GM18508 (cell line): ENCODE measurements at regions not wholly inside any gene's neighbourhood (a gene's known extent, or its start where the extent isn't known, plus 50 kb on each side); places are given as distances from the start of the nearest gene placed in this dataset.
"Not testable (repeated sequence)": the region's sequence is repeated elsewhere in the genome, so short reads cannot be mapped to it uniquely, and the experiment has no call there.

ENCODE experiments used
- ATAC-seq: cut with Tn5 transposase; IDR thresholded peaks from one replicate; pipeline ENCODE4 v1.9.1; 2021; ENCODE audit warnings: moderate number of reproducible peaks; ENCODE audit not compliant: insufficient read depth, unreplicated experiment

DNA sequence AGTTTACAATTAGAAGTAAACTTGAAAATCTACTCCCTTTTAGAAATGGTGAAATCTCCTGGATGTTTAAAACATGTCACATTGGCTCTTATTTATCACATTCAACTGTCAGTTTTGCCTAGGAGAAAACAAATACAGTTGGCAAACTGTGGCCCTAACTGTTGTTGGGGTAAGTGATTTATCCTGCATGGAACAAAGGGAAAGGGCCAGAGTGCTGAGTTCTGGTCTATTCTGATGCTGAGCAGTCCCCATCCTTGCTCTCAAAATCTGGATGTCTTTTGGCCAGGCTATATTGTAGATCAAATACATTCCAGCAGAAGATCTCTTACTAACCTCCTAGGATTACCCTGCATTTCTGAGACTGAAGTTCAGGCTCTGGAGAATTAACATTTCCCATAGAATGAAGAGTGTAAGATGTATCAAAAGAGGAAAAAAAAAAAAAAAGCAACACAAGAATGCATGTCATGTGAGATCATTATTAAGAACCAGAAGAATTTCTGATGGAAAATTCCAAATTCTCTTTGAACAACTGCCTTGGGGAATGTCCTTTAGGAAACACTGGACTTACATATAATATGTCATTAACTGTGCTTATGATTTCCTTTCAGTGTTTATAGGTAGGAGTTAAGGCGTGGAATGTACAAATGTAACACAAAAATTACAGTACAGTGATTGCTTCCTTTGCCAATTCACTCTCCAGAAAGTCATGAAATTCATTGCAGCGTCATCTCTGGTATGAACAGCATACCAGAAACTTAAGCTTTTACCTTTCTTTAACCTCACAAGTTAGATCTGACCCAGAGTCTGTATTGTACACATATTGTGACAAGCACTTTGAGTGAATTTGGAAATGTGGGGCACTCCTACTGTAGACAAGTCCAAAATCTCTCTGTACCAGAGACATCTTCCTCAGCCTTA is 1012.5 kb upstream of the LCORL start:
- ATAC-seq, result no peak

DNA sequence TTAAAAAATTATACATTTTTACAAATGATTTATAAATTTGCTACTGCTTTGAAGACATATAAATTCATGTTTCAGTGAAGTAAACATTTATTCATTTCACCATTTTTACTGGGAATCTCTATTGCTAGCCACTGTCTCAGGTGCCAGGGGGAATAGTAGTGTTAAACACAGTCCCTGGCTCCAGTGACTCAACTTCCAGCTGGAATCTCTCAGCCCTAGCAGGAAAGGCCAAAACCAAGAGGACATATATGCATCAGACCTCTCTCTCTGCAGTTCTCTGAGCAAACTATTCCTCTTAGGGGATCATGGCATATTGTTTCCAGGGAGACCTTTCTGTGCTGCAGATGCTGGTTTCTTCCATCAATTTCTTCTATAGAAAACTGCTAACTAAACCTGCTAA is 1009.0 kb upstream of the LCORL start:
- no peak for ATAC-seq

DNA sequence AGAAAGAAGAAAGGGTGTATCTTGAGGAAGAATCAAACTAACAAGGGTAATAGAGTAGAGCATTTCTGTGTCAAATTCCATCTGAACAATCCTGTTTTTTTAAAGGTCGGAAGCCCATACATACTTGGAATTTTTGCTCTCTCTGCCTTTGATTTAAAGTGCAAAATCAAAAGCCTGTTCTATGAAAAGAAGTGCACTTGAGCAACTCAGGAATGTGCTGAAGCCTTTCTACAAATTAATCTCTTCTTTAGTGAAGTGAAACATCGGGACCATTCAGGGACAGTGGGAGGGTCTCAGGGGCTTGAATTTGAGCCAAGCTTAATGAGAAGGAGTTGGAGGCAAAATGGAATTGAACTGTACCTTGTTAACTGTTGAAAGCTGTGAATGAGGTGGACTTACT is 1008.5 kb upstream of the LCORL start:
- no peak for ATAC-seq

- no peak for ATAC-seq
These were observed 1004.7 kb upstream of the LCORL start for GRCh38 chr4:19026281-19026680.

DNA sequence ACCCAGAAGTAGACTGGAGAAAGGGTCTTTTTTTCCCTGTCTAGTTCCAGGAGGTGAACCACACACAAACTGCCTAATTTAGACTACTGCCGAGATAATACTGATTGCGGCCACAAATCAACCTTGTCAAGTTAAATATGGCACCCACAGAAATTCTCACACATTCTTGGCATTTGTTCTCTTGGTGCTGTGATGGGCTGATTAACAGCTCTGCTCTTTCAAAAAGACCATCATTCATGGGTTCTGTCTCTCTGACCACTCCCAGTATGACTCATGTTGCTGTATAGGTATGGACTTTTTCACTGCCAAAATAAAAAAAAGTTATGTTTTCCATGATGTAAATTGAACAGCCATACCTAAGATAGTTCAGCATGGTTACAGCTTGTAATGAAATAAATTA is 1003.5 kb upstream of the LCORL start:
- ATAC-seq, result no peak

GRCh38 chr4:19024047-19024446 is 1002.5 kb upstream of the LCORL start:
- no peak for ATAC-seq

GRCh38 chr4:19021617-19022016 is 1000.1 kb upstream of the LCORL start:
- no peak for ATAC-seq

GRCh38 chr4:19016550-19016949 is 995.0 kb upstream of the LCORL start:
- ATAC-seq, result not testable (repeated sequence)

GRCh38 chr4:19014594-19014993 is 993.0 kb upstream of the LCORL start:
- ATAC-seq, result no peak

- ATAC-seq, result no peak
These were observed 989.2 kb upstream of the LCORL start for GRCh38 chr4:19010761-19011160.

DNA sequence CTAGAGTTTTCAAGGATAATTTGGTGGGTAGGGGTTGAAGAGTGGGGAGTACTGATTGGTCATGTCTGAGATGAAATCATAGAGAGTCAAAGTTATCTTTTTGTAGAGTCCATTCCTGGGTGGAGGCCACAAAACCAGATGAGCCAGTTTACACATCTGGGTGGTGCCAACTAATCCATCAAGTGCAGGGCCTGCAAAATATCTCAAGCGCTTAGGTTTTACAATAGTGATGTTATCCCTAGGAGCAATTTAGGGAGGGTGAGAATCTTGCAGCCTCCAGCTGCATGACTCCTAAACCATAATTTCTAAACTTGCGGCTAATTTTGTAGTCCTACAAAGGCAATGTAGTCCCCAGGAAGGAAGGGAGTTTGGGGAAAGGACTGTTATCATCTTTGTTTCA is 988.3 kb upstream of the LCORL start:
- no peak for ATAC-seq

GRCh38 chr4:19005211-19005610 is 983.7 kb upstream of the LCORL start:
- ATAC-seq, result no peak

DNA sequence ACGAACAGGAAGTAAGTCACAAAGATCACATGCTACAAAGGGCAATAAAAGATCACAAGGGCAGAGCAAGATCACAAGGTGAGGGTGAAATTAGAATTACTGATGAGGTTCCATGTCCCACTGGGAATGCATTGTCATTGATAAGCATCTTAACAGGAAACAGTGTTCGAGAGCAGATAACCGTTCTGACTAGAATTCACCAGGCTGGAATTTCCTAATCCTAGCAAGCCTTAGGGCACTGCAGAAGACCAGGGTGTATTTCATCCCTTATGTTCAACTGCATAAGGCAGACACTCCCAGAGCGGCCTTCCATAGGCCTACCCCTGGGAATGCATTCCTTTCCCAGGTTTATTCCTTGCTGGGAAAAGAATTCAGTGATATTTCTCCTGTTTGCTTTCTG is 980.6 kb upstream of the LCORL start:
- no peak for ATAC-seq

DNA sequence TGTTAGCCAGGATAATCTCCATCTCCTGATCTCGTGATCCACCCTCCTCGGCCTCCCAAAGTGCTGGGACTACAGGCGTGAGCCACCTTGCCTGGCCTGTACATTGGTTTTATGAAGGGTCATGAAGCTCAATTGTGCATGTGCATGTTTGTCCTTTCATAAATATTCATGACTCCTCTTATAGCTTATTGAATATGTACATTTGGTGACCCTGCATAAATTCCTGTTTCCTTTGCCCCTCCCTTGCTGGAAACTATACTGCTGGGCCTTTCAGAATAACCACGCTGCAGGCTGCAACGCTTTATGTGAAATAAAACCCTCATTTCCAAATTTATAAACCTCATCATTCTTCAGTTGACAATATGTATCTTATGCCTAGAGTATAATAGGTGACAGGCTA is 978.0 kb upstream of the LCORL start:
- ATAC-seq, result no peak

- no peak for ATAC-seq
These were observed 959.7 kb upstream of the LCORL start for GRCh38 chr4:18981234-18981615.

DNA sequence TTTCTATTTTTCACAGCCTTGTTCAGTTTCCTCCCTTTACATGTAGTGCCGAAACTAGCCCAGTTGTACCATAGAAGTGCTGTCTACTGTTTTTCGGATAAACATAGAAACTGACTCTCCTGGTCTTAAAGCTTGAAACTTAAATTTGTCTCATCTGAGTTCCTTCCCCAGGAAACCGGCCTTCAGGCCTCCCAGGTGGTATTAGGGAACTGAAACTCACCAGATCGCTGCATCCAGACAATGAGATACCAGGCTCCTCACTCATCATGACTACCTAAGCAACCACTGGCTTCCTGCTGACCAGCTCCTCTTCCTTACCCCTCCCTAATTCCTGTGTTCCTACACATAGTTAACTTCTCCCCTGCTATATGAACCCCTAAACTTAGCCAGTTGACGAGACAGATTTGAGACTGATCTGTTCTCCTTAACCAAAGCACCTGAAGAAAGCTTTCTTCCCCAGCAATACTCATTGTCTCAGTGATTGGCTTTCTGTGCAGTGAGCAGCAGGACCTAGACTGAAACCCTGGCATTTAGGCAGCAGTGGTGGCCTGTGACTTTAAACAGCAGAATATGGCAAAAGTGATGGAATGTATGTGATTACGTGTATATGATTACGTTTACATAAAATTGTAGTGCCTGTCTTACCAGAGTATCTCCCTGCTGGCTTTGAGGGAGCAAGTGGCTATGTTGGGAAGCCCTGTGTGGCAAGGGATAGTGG is 959.1 kb upstream of the LCORL start:
- no peak for ATAC-seq

DNA sequence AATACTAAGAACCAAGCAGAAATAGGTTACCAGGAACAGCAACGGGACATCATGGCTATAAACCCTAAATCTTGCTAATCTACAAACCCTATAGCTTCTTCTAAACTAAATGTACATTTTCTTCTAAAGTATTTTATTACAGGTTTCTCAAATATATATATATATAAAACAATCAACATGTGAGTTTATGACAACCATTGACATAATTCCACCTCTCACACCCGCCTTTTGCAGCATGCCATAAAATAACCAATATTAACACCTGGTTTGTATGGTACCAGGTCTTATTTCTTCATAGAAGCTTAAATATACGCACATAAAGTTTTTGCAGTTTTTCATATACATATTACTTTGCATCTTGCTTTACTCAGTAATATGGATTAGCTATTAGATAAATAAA is 955.3 kb upstream of the LCORL start:
- no peak for ATAC-seq

DNA sequence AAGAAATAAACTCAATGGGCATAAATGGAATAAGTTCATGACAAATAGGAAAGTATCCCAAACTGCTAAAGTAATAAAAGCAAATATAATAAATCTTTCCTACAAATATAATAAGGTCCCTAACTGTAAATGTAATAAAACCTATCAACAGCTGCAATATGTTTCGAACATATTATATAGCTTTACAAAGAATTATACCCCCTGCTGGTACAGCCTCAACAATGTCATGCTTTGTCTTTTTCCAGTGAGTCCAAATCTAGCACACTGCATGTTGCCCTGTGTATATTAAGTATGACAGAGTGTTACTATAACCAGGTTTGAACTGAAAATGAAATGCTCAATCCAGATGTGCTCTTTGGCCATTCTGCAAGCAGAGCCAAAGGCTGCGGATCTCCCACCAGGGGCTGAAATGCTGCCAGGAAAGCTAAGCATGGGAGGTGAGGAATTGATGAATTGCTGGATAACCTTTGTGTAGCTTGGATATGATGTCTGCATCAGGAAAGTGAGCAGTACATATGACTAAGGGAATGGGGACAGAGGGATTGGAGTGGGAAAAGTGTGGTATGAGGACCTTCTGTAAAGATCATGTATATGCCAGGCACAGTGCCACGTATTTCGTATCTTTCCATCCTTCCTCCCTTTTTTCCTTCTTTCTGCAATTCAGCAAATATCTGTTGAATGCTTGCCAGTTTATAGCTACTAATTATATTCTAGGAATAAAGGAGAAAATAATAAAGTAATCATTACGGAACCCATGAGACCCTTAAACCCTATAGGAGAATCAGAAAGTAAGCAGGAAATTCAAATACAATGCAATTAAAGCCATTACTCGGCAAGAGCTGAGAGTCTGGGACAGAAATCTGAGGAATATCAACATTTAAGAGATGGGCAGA is 954.6 kb upstream of the LCORL start:
- no peak for ATAC-seq

GRCh38 chr4:18973296-18973695 is 951.7 kb upstream of the LCORL start:
- ATAC-seq, result no peak

GRCh38 chr4:18961879-18962278 is 940.3 kb upstream of the LCORL start:
- ATAC-seq, result no peak

GRCh38 chr4:18961266-18961665 is 939.7 kb upstream of the LCORL start:
- no peak for ATAC-seq
